Endodermal cell (in vitro differentiated cells): ENCODE measurements at regions not wholly inside any gene's neighbourhood (a gene's known extent, or its start where the extent isn't known, plus 50 kb on each side); places are given as distances from the start of the nearest gene placed in this dataset.

Experiments
- DNase-seq: peaks from one replicate; pipeline ENCODE4 v3.0.0-alpha.2; 2017
- H3K27ac ChIP-seq: 2 replicates; pipeline ENCODE4 v1.5.1; 2013; ENCODE audit warnings: mild to moderate bottlenecking, low read depth, low read length, moderate library complexity
- H3K27me3 ChIP-seq: 2 replicates; pipeline ENCODE4 v1.6.1; 2013; ENCODE audit warnings: mild to moderate bottlenecking, low read length, moderate library complexity; ENCODE audit not compliant: insufficient read depth, control insufficient read depth, poor library complexity, severe bottlenecking
- H3K36me3 ChIP-seq: 2 replicates; pipeline ENCODE4 v1.7.0; 2013; ENCODE audit warnings: mild to moderate bottlenecking, low read length, moderate library complexity; ENCODE audit not compliant: control insufficient read depth, insufficient read depth
- H3K4me1 ChIP-seq: one replicate; pipeline ENCODE4 v1.7.0; 2013; ENCODE audit warnings: low read length; ENCODE audit not compliant: control insufficient read depth, insufficient read depth
- H3K4me3 ChIP-seq: 2 replicates; pipeline ENCODE4 v1.5.1; 2013; ENCODE audit warnings: mild to moderate bottlenecking, low read length, moderate library complexity
- H3K9ac ChIP-seq: 2 replicates; pipeline ENCODE4 v1.6.1; 2013; ENCODE audit warnings: mild to moderate bottlenecking, low read length, moderate library complexity; ENCODE audit not compliant: poor library complexity, severe bottlenecking; ENCODE audit errors: extremely low read depth
- H3K9me3 ChIP-seq: 2 replicates; pipeline ENCODE4 v1.6.1; 2013; ENCODE audit warnings: mild to moderate bottlenecking, low read length, moderate library complexity; ENCODE audit not compliant: control insufficient read depth
- H3K27ac Mint-ChIP-seq: 2 replicates; pipeline ENCODE4 v1.8.0; 2020; ENCODE audit warnings: mixed read lengths
- H3K27me3 Mint-ChIP-seq: 2 replicates; pipeline ENCODE4 v1.8.0; 2021; ENCODE audit warnings: mild to moderate bottlenecking, mixed read lengths; ENCODE audit not compliant: insufficient read depth
- H3K36me3 Mint-ChIP-seq: 2 replicates; pipeline ENCODE4 v1.8.0; 2020; ENCODE audit warnings: low read depth, mixed read lengths
- H3K4me1 Mint-ChIP-seq: 2 replicates; pipeline ENCODE4 v1.8.0; 2020; ENCODE audit warnings: mixed read lengths
- H3K4me3 Mint-ChIP-seq: 2 replicates; pipeline ENCODE4 v1.8.0; 2020; ENCODE audit warnings: mild to moderate bottlenecking, moderate library complexity, mixed read lengths
- H3K9me3 Mint-ChIP-seq: 2 replicates; pipeline ENCODE4 v1.8.0; 2020; ENCODE audit warnings: mild to moderate bottlenecking, mixed read lengths
- WGBS, 2 experiments: methylation state at CpG; one replicate each; pipeline versions ENCODE4 v1.1.5 to v1.1.7; 2013; ENCODE audit warnings: missing lambda C conversion rate in 2 of 2, mixed read lengths in 1 of 2; ENCODE audit not compliant: insufficient coverage in 1 of 2, insufficient read length in 1 of 2; 5-methylcytosine and 5-hydroxymethylcytosine counted together
- TF ChIP-seq, protein P1 (sequence below): fragments of 200-600 bp; sonication (generic); conservative IDR thresholded peaks from 2 replicates; pipeline ENCODE4 v1.5.0; 2021; ENCODE audit warnings: antibody characterized with exemption, mild to moderate bottlenecking

DNA sequence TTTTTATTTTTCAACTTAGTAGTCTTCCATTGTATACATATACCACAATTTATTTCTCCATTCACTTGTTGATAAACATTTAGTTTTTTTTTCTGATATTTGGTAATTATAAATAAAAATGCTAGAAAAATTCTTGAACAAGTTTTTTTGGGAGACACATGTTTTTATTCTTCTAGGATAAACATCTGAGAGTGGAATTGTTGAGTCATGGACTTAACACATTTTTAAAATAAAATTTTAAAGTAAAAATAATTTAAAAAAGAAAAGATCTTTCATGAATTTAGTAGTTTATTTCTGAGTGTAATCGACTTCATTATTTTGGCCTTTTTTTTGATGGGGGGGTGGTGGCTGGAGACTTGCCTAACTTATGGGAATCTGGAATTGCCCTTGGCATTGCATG lies 391.1 kb downstream of the KCNJ2 start:
- Mint-ChIP-seq H3K27ac (no peak overlapping the region), H3K4me1 (no peaks in the 10 kb centered on the region), H3K36me3 (no peaks in the 10 kb centered on the region), H3K27me3 (no peaks in the 10 kb centered on the region), H3K4me3 (no peak overlapping the region), H3K9me3 (no peaks in the 10 kb centered on the region)
- Histone ChIP-seq H3K27me3 (no peaks in the 10 kb centered on the region), H3K4me3 (no peak overlapping the region), H3K9me3 (no peaks in the 10 kb centered on the region), H3K9ac (no peak overlapping the region), H3K27ac (no peak overlapping the region), H3K4me1 (no peaks in the 10 kb centered on the region), H3K36me3 (no peaks in the 10 kb centered on the region)
- DNase-seq, result no peak
- TF ChIP-seq, protein P1, sequence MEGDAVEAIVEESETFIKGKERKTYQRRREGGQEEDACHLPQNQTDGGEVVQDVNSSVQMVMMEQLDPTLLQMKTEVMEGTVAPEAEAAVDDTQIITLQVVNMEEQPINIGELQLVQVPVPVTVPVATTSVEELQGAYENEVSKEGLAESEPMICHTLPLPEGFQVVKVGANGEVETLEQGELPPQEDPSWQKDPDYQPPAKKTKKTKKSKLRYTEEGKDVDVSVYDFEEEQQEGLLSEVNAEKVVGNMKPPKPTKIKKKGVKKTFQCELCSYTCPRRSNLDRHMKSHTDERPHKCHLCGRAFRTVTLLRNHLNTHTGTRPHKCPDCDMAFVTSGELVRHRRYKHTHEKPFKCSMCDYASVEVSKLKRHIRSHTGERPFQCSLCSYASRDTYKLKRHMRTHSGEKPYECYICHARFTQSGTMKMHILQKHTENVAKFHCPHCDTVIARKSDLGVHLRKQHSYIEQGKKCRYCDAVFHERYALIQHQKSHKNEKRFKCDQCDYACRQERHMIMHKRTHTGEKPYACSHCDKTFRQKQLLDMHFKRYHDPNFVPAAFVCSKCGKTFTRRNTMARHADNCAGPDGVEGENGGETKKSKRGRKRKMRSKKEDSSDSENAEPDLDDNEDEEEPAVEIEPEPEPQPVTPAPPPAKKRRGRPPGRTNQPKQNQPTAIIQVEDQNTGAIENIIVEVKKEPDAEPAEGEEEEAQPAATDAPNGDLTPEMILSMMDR, result no peak
- 95 to 100% methylated on average over 1 of the region's 1 CpG for WGBS, 2 experiments

DNA sequence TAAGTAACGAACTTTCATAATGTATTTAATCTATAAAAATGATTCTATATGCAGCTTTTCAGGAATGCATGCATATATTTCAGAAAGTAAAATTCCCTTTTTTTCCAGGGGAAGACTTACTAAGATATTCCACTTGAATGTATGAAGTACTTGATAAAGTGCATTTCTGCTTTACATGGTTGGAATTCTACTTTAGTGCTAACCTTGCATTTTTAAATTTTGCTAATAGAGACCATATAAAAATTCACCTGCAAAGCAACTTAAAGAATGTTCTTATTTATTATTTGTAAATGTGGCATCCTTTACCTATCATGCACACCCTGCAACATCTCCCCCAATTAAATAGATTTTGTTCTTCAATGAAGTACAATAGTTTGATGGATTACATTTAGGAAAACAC lies 392.8 kb downstream of the KCNJ2 start:
- Mint-ChIP-seq H3K4me3 (no peak overlapping the region), H3K27ac (no peak overlapping the region), H3K9me3 (no peaks in the 10 kb centered on the region), H3K27me3 (no peaks in the 10 kb centered on the region), H3K36me3 (no peaks in the 10 kb centered on the region), H3K4me1 (no peaks in the 10 kb centered on the region)
- no peak overlapping the region for H3K9ac ChIP-seq
- no peaks in the 10 kb centered on the region for H3K4me1 ChIP-seq
- H3K27me3 ChIP-seq, result no peaks in the 10 kb centered on the region
- DNase-seq, result no peak
- no peaks in the 10 kb centered on the region for H3K36me3 ChIP-seq
- no CpG with 5 or more reads among the region's 1 CpG for WGBS, 2 experiments
- TF ChIP-seq, protein P1, result no peak
- no peak overlapping the region for H3K27ac ChIP-seq
- H3K9me3 ChIP-seq, result no peaks in the 10 kb centered on the region
- H3K4me3 ChIP-seq, result no peak overlapping the region

DNA sequence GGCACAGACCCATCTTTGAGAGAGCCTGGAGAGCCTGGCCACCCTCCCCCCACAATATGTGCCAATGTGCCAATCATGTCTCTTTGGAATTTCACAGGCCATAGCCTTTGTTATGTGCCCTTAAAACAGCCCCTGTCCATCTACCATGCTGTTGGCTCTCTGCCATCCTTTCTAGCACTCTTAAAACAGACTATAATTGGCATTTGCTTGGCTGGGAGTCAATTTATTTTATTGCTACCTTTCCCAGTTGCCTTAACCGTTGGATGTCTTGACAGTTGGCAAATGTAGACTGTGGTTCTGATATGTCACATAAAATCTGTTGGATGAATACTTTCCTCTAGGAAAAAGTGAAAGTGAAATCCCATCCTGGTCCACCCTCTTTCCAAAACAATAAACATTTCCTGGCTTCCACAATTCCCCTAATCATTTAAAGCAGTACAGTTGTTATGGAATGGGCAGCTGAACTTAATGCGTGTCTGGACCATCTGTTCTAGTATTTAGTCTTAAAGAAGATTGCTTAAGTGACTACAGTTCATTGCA lies 394.0 kb downstream of the KCNJ2 start:
- H3K9me3 Mint-ChIP-seq, result no peaks in the 10 kb centered on the region
- TF ChIP-seq, protein P1, result no peak

More for the DNA sequence above, 394.0 kb downstream of the KCNJ2 start:
- Mint-ChIP-seq H3K4me3 (no peak overlapping the region), H3K36me3 (no peaks in the 10 kb centered on the region), H3K4me1 (no peaks in the 10 kb centered on the region), H3K27ac (no peak overlapping the region), H3K27me3 (no peaks in the 10 kb centered on the region)
- H3K9me3 ChIP-seq, result no peaks in the 10 kb centered on the region
- no peak overlapping the region for H3K9ac ChIP-seq
- WGBS, 2 experiments, result 96 to 100% methylated on average over 1 to 2 of the region's 2 CpGs
- no peaks in the 10 kb centered on the region for H3K4me1 ChIP-seq
- no peaks in the 10 kb centered on the region for H3K36me3 ChIP-seq
- H3K27ac ChIP-seq, result no peak overlapping the region
- no peaks in the 10 kb centered on the region for H3K27me3 ChIP-seq
- DNase-seq, result no peak
- no peak overlapping the region for H3K4me3 ChIP-seq
